ENCODE measurements at regions not wholly inside any gene's neighbourhood (a gene's known extent, or its start where the extent isn't known, plus 50 kb on each side); places are given as distances from the start of the nearest gene placed in this dataset.

- DNase-seq = no peak
- no peak for ATAC-seq
- H3K36me3 Mint-ChIP-seq (ENCODE audit: low read depth) = no peaks in the 10 kb centered on the region
Measured at GRCh38 chr21:18951271-18952038, 547.9 kb upstream of the TMPRSS15 start.

GRCh38 chr21:18954441-18954844 is 550.9 kb upstream of the TMPRSS15 start:
- H3K4me3 Mint-ChIP-seq = no peak overlapping the region
- no peaks in the 10 kb centered on the region for H3K9me3 Mint-ChIP-seq
- no peaks in the 10 kb centered on the region for H3K27me3 Mint-ChIP-seq
- no peaks in the 10 kb centered on the region for H3K36me3 Mint-ChIP-seq (ENCODE audit: low read depth)
- no peak overlapping the region for H3K27ac Mint-ChIP-seq
- ATAC-seq (no peak), DNase-seq (no peak)
- H3K4me1 Mint-ChIP-seq = no peaks in the 10 kb centered on the region

More at GRCh38 chr21:18951271-18952038, 547.9 kb upstream of the TMPRSS15 start:
- Mint-ChIP-seq H3K4me3 (no peak overlapping the region), H3K9me3 (no peaks in the 10 kb centered on the region), H3K27me3 (no peaks in the 10 kb centered on the region), H3K4me1 (no peaks in the 10 kb centered on the region), H3K27ac (no peak overlapping the region)

DNA sequence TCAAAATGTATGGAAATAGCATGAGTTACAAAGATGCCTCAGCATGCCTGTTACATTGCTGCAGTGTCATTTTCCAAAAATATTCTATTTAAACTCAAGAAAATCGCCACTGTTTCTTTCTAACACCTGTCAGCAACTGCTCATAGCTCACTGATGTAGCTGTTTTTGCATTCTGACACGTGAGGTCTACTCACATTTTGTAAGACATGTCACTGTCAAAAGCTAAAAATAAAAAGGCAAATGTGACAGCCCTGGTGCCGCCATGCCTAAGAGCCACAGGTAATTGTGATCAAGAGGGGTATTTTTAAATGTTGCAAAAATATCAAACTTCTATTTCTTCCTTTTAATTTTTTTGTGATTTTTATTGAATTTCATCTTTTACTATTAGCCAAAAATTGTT is 556.2 kb upstream of the TMPRSS15 start:
- Mint-ChIP-seq H3K9me3 (no peaks in the 10 kb centered on the region), H3K36me3 (ENCODE audit: low read depth) (no peaks in the 10 kb centered on the region), H3K4me3 (no peak overlapping the region), H3K27me3 (no peaks in the 10 kb centered on the region), H3K4me1 (no peaks in the 10 kb centered on the region), H3K27ac (no peak overlapping the region)
- DNase-seq (no peak), ATAC-seq (no peak)

GRCh38 chr21:18960306-18960705 is 556.7 kb upstream of the TMPRSS15 start:
- DNase-seq = no peak
- Mint-ChIP-seq H3K9me3 (no peaks in the 10 kb centered on the region), H3K4me3 (no peak overlapping the region), H3K27me3 (no peaks in the 10 kb centered on the region), H3K36me3 (ENCODE audit: low read depth) (no peaks in the 10 kb centered on the region), H3K27ac (no peak overlapping the region), H3K4me1 (no peaks in the 10 kb centered on the region)
- no peak for ATAC-seq

DNA sequence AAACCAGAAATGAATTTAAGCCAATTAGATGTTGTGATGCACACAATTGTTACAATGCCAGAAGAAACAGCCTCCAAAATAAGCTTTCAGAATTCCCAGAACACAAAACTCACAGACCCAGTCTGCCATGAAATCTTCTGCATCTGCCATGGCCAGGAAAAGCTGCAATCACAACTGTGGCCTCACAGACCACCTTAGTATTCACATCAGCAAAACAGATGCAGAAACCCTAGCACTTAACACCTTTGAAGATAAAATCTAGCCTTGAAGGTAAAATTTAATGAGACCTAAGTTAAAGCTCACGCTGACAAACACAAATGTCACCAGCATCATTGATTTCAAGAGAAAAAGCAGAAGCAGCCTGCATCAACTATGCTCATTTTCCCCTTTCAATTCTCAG is 566.8 kb upstream of the TMPRSS15 start:
- H3K9me3 Mint-ChIP-seq = no peaks in the 10 kb centered on the region
- no peak for ATAC-seq
- H3K27ac Mint-ChIP-seq = no peak overlapping the region

GRCh38 chr21:18970941-18971340 is 567.4 kb upstream of the TMPRSS15 start:
- H3K4me3 Mint-ChIP-seq = no peak overlapping the region
- no peaks in the 10 kb centered on the region for H3K9me3 Mint-ChIP-seq
- ATAC-seq (no peak), DNase-seq (no peak)
- no peaks in the 10 kb centered on the region for H3K27me3 Mint-ChIP-seq
- H3K36me3 Mint-ChIP-seq (ENCODE audit: low read depth) = no peaks in the 10 kb centered on the region
- H3K4me1 Mint-ChIP-seq = no peaks in the 10 kb centered on the region
- no peak overlapping the region for H3K27ac Mint-ChIP-seq

More for the DNA sequence above, 566.8 kb upstream of the TMPRSS15 start:
- Mint-ChIP-seq H3K4me1 (no peaks in the 10 kb centered on the region), H3K4me3 (no peak overlapping the region), H3K36me3 (ENCODE audit: low read depth) (no peaks in the 10 kb centered on the region), H3K27me3 (no peaks in the 10 kb centered on the region)
- no peak for DNase-seq

- DNase-seq (no peak), ATAC-seq (no peak)
- no peaks in the 10 kb centered on the region for H3K27me3 Mint-ChIP-seq
- no peak overlapping the region for H3K4me3 Mint-ChIP-seq
- H3K9me3 Mint-ChIP-seq = peaks cover 14% of the 10 kb centered on the region
- H3K4me1 Mint-ChIP-seq = no peaks in the 10 kb centered on the region
- no peak overlapping the region for H3K27ac Mint-ChIP-seq
- peaks cover 3% of the 10 kb centered on the region for H3K36me3 Mint-ChIP-seq (ENCODE audit: low read depth)
Measured at GRCh38 chr21:18985584-18985983, 582.0 kb upstream of the TMPRSS15 start.

DNA sequence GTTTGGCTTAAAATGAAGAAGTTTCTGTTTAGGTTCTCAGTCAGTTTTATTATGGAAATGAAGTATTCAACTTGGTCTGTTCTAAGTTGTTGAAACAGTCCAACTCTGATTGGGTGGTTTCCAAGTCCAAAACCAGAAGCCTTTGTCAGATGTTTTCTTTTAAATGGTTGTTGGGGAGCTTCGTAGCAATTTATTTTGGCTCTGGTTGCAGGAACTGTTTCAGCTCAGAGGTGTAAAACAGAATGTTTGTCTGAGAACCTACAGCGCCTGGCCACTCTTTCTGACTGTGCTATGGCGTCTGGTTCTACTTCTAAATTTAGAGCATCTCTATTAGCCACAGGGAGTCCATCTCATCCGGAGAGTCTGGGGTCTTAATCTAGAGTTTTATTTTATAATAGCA is 582.6 kb upstream of the TMPRSS15 start:
- ATAC-seq (no peak), DNase-seq (no peak)
- no peaks in the 10 kb centered on the region for H3K4me1 Mint-ChIP-seq
- peaks cover 14% of the 10 kb centered on the region for H3K9me3 Mint-ChIP-seq
- H3K36me3 Mint-ChIP-seq (ENCODE audit: low read depth) = peaks cover 3% of the 10 kb centered on the region
- no peaks in the 10 kb centered on the region for H3K27me3 Mint-ChIP-seq
- H3K4me3 Mint-ChIP-seq = no peak overlapping the region
- H3K27ac Mint-ChIP-seq = no peak overlapping the region

GRCh38 chr21:18987520-18988026 is 584.0 kb upstream of the TMPRSS15 start:
- Mint-ChIP-seq H3K27me3 (no peaks in the 10 kb centered on the region), H3K36me3 (ENCODE audit: low read depth) (peaks cover 3% of the 10 kb centered on the region), H3K9me3 (peaks cover 14% of the 10 kb centered on the region), H3K4me3 (no peak overlapping the region), H3K27ac (no peak overlapping the region), H3K4me1 (no peaks in the 10 kb centered on the region)
- DNase-seq = no peak
- no peak for ATAC-seq

- H3K4me1 Mint-ChIP-seq = no peaks in the 10 kb centered on the region
Measured at GRCh38 chr21:18989953-18990495, 586.4 kb upstream of the TMPRSS15 start.

GRCh38 chr21:18991846-18992245 is 588.3 kb upstream of the TMPRSS15 start:
- peaks cover 3% of the 10 kb centered on the region for H3K36me3 Mint-ChIP-seq (ENCODE audit: low read depth)
- no peaks in the 10 kb centered on the region for H3K27me3 Mint-ChIP-seq
- peaks cover 13% of the 10 kb centered on the region for H3K9me3 Mint-ChIP-seq
- no peak overlapping the region for H3K4me3 Mint-ChIP-seq
- no peaks in the 10 kb centered on the region for H3K4me1 Mint-ChIP-seq
- DNase-seq (no peak), ATAC-seq (no peak)
- H3K27ac Mint-ChIP-seq = no peak overlapping the region

More at GRCh38 chr21:18989953-18990495, 586.4 kb upstream of the TMPRSS15 start:
- Mint-ChIP-seq H3K9me3 (peaks cover 16% of the 10 kb centered on the region), H3K4me3 (no peak overlapping the region), H3K27ac (no peak overlapping the region), H3K27me3 (no peaks in the 10 kb centered on the region), H3K36me3 (ENCODE audit: low read depth) (peaks cover 3% of the 10 kb centered on the region)
- DNase-seq = no peak
- no peak for ATAC-seq

DNA sequence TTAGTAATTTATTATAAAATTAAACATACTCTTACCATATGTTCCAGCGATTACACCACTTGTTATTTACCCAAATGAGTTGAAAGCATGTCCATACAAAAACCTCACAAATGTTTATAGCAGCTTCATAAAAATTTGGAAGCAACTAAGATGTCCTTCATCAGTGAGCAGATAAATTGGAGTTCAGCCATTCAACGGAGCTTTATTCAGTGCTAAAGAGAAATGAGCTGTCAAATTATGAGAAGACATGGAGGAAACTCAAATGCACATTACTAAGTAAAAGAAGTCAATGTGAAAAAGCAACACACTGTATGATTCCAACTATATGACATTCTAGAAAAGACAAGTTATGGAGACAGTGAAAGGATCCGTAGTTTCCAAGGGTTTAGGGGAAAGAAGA is 606.7 kb upstream of the TMPRSS15 start:
- Mint-ChIP-seq H3K27me3 (no peaks in the 10 kb centered on the region), H3K4me3 (no peak overlapping the region), H3K4me1 (no peaks in the 10 kb centered on the region), H3K27ac (no peak overlapping the region), H3K9me3 (peaks cover 26% of the 10 kb centered on the region), H3K36me3 (ENCODE audit: low read depth) (no peaks in the 10 kb centered on the region)
- no peak for ATAC-seq
- DNase-seq = no peak

DNA sequence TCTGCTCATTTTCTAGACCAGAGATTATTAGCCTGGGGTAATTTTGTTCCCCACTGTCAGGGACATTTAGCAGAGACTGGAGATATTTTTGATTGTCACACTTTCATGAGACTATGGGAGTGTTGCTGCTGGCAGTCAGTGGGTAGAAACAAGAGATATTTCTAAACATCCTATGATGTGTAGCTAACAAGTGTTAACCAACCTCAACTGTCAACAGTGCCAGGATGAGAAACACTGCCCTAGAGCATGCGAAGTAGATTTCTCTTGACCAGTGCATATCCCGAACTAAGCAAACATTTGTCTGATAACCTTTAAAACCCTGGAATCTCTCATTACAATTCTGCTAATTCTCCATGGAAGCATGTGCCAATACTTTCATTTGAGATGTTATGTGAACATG is 607.4 kb upstream of the TMPRSS15 start:
- no peak overlapping the region for H3K4me3 Mint-ChIP-seq
- ATAC-seq (no peak), DNase-seq (no peak)
- H3K36me3 Mint-ChIP-seq (ENCODE audit: low read depth) = no peaks in the 10 kb centered on the region
- H3K27ac Mint-ChIP-seq = no peak overlapping the region
- no peaks in the 10 kb centered on the region for H3K4me1 Mint-ChIP-seq
- H3K9me3 Mint-ChIP-seq = peaks cover 26% of the 10 kb centered on the region
- no peaks in the 10 kb centered on the region for H3K27me3 Mint-ChIP-seq

DNA sequence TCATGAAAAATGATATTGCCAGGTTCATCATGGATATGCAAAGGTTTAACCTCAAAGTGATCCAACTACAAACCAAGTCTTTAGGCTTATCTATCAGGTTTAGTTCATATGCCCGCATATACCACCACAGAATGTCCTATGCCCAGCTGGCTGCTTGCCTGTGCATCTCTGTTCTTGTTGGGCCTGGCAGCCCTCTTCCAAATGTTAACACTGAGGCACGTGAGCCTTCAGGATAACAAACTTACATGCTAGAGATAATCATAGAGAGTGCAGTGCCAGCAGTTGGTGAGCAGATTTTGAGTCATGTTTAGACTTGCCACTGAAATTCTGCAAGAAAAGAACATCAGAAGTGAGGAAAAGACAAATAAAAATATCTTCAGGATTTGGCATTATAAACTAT is 607.9 kb upstream of the TMPRSS15 start:
- H3K4me3 Mint-ChIP-seq = no peak overlapping the region
- DNase-seq (no peak), ATAC-seq (no peak)
- no peak overlapping the region for H3K27ac Mint-ChIP-seq
- H3K4me1 Mint-ChIP-seq = no peaks in the 10 kb centered on the region
- peaks cover 26% of the 10 kb centered on the region for H3K9me3 Mint-ChIP-seq
- H3K27me3 Mint-ChIP-seq = no peaks in the 10 kb centered on the region
- H3K36me3 Mint-ChIP-seq (ENCODE audit: low read depth) = no peaks in the 10 kb centered on the region

DNA sequence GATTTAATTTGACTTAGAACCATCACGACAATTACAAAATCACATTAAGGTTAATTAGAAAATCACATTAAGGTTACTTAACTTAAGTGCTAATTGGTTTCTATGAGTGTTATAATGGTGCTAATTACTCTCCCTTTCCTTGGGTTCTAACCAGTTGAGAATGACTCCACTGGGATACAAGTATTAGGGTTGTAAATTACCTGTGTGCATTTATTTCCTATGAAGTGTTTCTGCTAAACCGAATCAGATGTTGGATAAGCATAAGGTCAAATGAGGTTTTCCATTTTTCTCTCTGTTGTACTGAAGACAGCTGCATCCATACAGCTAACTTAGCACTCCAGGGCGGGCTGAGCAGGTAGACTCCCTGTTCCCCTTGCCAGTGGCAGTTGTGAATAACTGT is 610.3 kb upstream of the TMPRSS15 start:
- Mint-ChIP-seq H3K9me3 (peaks cover 15% of the 10 kb centered on the region), H3K4me3 (no peak overlapping the region), H3K27me3 (no peaks in the 10 kb centered on the region), H3K27ac (no peak overlapping the region), H3K36me3 (ENCODE audit: low read depth) (no peaks in the 10 kb centered on the region), H3K4me1 (no peaks in the 10 kb centered on the region)
- no peak for ATAC-seq
- no peak for DNase-seq
